ENCODE measurements at regions not wholly inside any gene's neighbourhood (a gene's known extent, or its start where the extent isn't known, plus 50 kb on each side); places are given as distances from the start of the nearest gene placed in this dataset.

- no peak overlapping the region for H3K4me3 Mint-ChIP-seq
- intact Hi-C loops (cut with micrococcal nuclease) = no loop called here
- no peak for DNase-seq
- no peak overlapping the region for H3K27ac Mint-ChIP-seq
- peaks cover 7% of the 10 kb centered on the region for H3K27me3 Mint-ChIP-seq
- ChIA-PET POLR2A (no interaction called here), CTCF (no interaction called here)
- TF ChIP-seq CTCF (IDR thresholded peaks at IDR 0.05) = no peak
- H3K4me1 Mint-ChIP-seq = no peaks in the 10 kb centered on the region
- no peaks in the 10 kb centered on the region for H3K9me3 Mint-ChIP-seq
- ATAC-seq (ENCODE audit: low read depth) = no peak
- no peaks in the 10 kb centered on the region for H3K36me3 Mint-ChIP-seq (ENCODE audit: low read depth)
These were observed 260.0 kb upstream of the MKI67 start for GRCh38 chr10:128386231-128386630.

GRCh38 chr10:128386816-128387604 lies 260.8 kb upstream of the MKI67 start:
- no peaks in the 10 kb centered on the region for H3K4me1 Mint-ChIP-seq
- H3K4me3 Mint-ChIP-seq = no peak overlapping the region
- H3K9me3 Mint-ChIP-seq = no peaks in the 10 kb centered on the region
- ChIA-PET POLR2A (no interaction called here), CTCF (no interaction called here)
- peaks cover 7% of the 10 kb centered on the region for H3K27me3 Mint-ChIP-seq
- intact Hi-C loops (cut with micrococcal nuclease) = no loop called here
- no peak overlapping the region for H3K27ac Mint-ChIP-seq
- ATAC-seq (ENCODE audit: low read depth) = no peak
- DNase-seq = no peak
- H3K36me3 Mint-ChIP-seq (ENCODE audit: low read depth) = no peaks in the 10 kb centered on the region
- no peak for TF ChIP-seq CTCF (IDR thresholded peaks at IDR 0.05)

GRCh38 chr10:128390596-128390995 lies 264.4 kb upstream of the MKI67 start:
- Mint-ChIP-seq H3K27ac (no peak overlapping the region), H3K4me3 (no peak overlapping the region), H3K36me3 (ENCODE audit: low read depth) (no peaks in the 10 kb centered on the region), H3K9me3 (no peaks in the 10 kb centered on the region), H3K4me1 (no peaks in the 10 kb centered on the region), H3K27me3 (peaks cover 7% of the 10 kb centered on the region)
- ChIA-PET CTCF (no interaction called here), POLR2A (no interaction called here)
- intact Hi-C loops (cut with micrococcal nuclease) = no loop called here
- TF ChIP-seq CTCF (IDR thresholded peaks at IDR 0.05) = no peak
- ATAC-seq (ENCODE audit: low read depth) (no peak), DNase-seq (no peak)

GRCh38 chr10:128393546-128393945 lies 267.3 kb upstream of the MKI67 start:
- H3K36me3 Mint-ChIP-seq (ENCODE audit: low read depth) = no peaks in the 10 kb centered on the region
- CTCF ChIA-PET = no interaction called here
- no peak overlapping the region for H3K27ac Mint-ChIP-seq
- TF ChIP-seq CTCF (IDR thresholded peaks at IDR 0.05) = no peak
- DNase-seq (no peak), ATAC-seq (ENCODE audit: low read depth) (no peak)
- peaks cover 7% of the 10 kb centered on the region for H3K27me3 Mint-ChIP-seq
- POLR2A ChIA-PET = no interaction called here
- H3K4me1 Mint-ChIP-seq = no peaks in the 10 kb centered on the region
- H3K9me3 Mint-ChIP-seq = no peaks in the 10 kb centered on the region
- intact Hi-C loops (cut with micrococcal nuclease) = no loop called here
- H3K4me3 Mint-ChIP-seq = no peak overlapping the region

GRCh38 chr10:128398118-128398517 lies 271.9 kb upstream of the MKI67 start:
- Mint-ChIP-seq H3K4me3 (no peak overlapping the region), H3K4me1 (no peaks in the 10 kb centered on the region), H3K9me3 (peaks cover 8% of the 10 kb centered on the region), H3K27ac (no peak overlapping the region), H3K36me3 (ENCODE audit: low read depth) (no peaks in the 10 kb centered on the region), H3K27me3 (no peaks in the 10 kb centered on the region)
- POLR2A ChIA-PET = no interaction called here
- DNase-seq (no peak), ATAC-seq (ENCODE audit: low read depth) (no peak)
- no peak for TF ChIP-seq CTCF (IDR thresholded peaks at IDR 0.05)
- CTCF ChIA-PET = no interaction called here
- intact Hi-C loops (cut with micrococcal nuclease) = no loop called here
